ENCODE measurements at regions not wholly inside any gene's neighbourhood (a gene's known extent, or its start where the extent isn't known, plus 50 kb on each side); places are given as distances from the start of the nearest gene placed in this dataset.

- no peak overlapping the region for H3K27ac ChIP-seq
Measured at GRCh38 chr11:110795112-110795624, 82.9 kb upstream of the ARHGAP20 start.

GRCh38 chr11:110793556-110793955, 81.3 kb upstream of the ARHGAP20 start:
- Histone ChIP-seq H3K27me3 (no peaks in the 10 kb centered on the region), H3K9me3 (no peaks in the 10 kb centered on the region), H3K36me3 (no peaks in the 10 kb centered on the region), H3K4me3 (no peak overlapping the region), H3K27ac (no peak overlapping the region), H3K4me1 (no peaks in the 10 kb centered on the region)
- TF ChIP-seq CTCF (IDR thresholded peaks at IDR 0.05) (no peak), POLR2A (IDR thresholded peaks at IDR 0.05) (no peak)
- no peak for DNase-seq

More at GRCh38 chr11:110795112-110795624, 82.9 kb upstream of the ARHGAP20 start:
- H3K4me3 ChIP-seq: no peak overlapping the region
- H3K27me3 ChIP-seq: no peaks in the 10 kb centered on the region
- H3K36me3 ChIP-seq: no peaks in the 10 kb centered on the region
- H3K9me3 ChIP-seq: no peaks in the 10 kb centered on the region
- no peak for DNase-seq
- no peak for TF ChIP-seq POLR2A (IDR thresholded peaks at IDR 0.05)
- TF ChIP-seq CTCF (IDR thresholded peaks at IDR 0.05): no peak
- no peaks in the 10 kb centered on the region for H3K4me1 ChIP-seq

GRCh38 chr11:110791621-110792020, 79.4 kb upstream of the ARHGAP20 start:
- TF ChIP-seq POLR2A (IDR thresholded peaks at IDR 0.05) (no peak), CTCF (IDR thresholded peaks at IDR 0.05) (no peak)
- Histone ChIP-seq H3K4me1 (no peaks in the 10 kb centered on the region), H3K9me3 (no peaks in the 10 kb centered on the region), H3K36me3 (no peaks in the 10 kb centered on the region), H3K4me3 (no peak overlapping the region), H3K27ac (no peak overlapping the region), H3K27me3 (no peaks in the 10 kb centered on the region)
- DNase-seq: no peak

- H3K27ac ChIP-seq: no peak overlapping the region
- DNase-seq: no peak
- H3K27me3 ChIP-seq: no peaks in the 10 kb centered on the region
- no peak for TF ChIP-seq CTCF (IDR thresholded peaks at IDR 0.05)
- TF ChIP-seq POLR2A (IDR thresholded peaks at IDR 0.05): no peak
- no peak overlapping the region for H3K4me3 ChIP-seq
- H3K36me3 ChIP-seq: no peaks in the 10 kb centered on the region
- H3K4me1 ChIP-seq: no peaks in the 10 kb centered on the region
- H3K9me3 ChIP-seq: no peaks in the 10 kb centered on the region
Measured at GRCh38 chr11:110787680-110788079, 75.4 kb upstream of the ARHGAP20 start.

- no peaks in the 10 kb centered on the region for H3K27me3 ChIP-seq
- H3K4me3 ChIP-seq: no peak overlapping the region
- DNase-seq: no peak
- no peak for TF ChIP-seq POLR2A (IDR thresholded peaks at IDR 0.05)
- TF ChIP-seq CTCF (IDR thresholded peaks at IDR 0.05): no peak
- H3K4me1 ChIP-seq: no peaks in the 10 kb centered on the region
- no peaks in the 10 kb centered on the region for H3K36me3 ChIP-seq
- H3K9me3 ChIP-seq: no peaks in the 10 kb centered on the region
- H3K27ac ChIP-seq: no peak overlapping the region
Measured at GRCh38 chr11:110786226-110786902, 74.1 kb upstream of the ARHGAP20 start.
